ENCODE measurements at regions not wholly inside any gene's neighbourhood (a gene's known extent, or its start where the extent isn't known, plus 50 kb on each side); places are given as distances from the start of the nearest gene placed in this dataset.

- DNase-seq (ENCODE audit: low read depth, low spot score) = no peak
- Histone ChIP-seq H3K27ac (ENCODE audit: low read depth, low read length) (no peak overlapping the region), H4K20me1 (ENCODE audit: insufficient read depth) (no peaks in the 10 kb centered on the region), H3K4me3 (replicated peaks in 1 of 2; ENCODE audit: low read depth in 1 of 2, low read length in 2 of 2) (no peak overlapping the region), H3K9ac (ENCODE audit: low read length) (no peak overlapping the region), H3K9me2 (ENCODE audit: insufficient read depth) (no peaks in the 10 kb centered on the region), H2AFZ (ENCODE audit: low read depth, low read length, poor library complexity, severe bottlenecking) (no peak overlapping the region), H3K4me1 (ENCODE audit: control insufficient read depth in 1 of 2, insufficient read depth in 2 of 2, low read length in 2 of 2) (no peaks in the 10 kb centered on the region), H3K9me3 (ENCODE audit: control insufficient read depth in 1 of 2, insufficient read depth in 1 of 2, low read depth in 1 of 2, low read length in 2 of 2) (no peaks in the 10 kb centered on the region), H3K36me3 (ENCODE audit: control insufficient read depth in 1 of 2, insufficient read depth in 2 of 2, low read length in 2 of 2) (no peaks in the 10 kb centered on the region), H3K27me3 (ENCODE audit: insufficient read depth, low read length) (no peaks in the 10 kb centered on the region), H3K79me2 (ENCODE audit: insufficient read depth, low read length) (no peaks in the 10 kb centered on the region), H3K4me2 (ENCODE audit: low read length) (no peak overlapping the region)
- intact Hi-C loops (cut with micrococcal nuclease) = no loop called here
- CTCF ChIA-PET = no interaction called here
- RAD21 ChIA-PET (ENCODE audit: low non-redundant PET in 1 of 2, low total read pairs in 2 of 2, uncharacterized antibody in 2 of 2, unreplicated experiment in 2 of 2) = no interaction called here
- no peak for ATAC-seq
- TF ChIP-seq EZH2phosphoT487 (IDR thresholded peaks at IDR 0.05; ENCODE audit: borderline replicate concordance) (no peak), SRF (IDR thresholded peaks at IDR 0.05; ENCODE audit: low read depth) (no peak), CBX3 (IDR thresholded peaks at IDR 0.05; ENCODE audit: low read depth) (no peak), SP1 (IDR thresholded peaks at IDR 0.05; ENCODE audit: low read depth) (no peak), CTCF (IDR thresholded peaks at IDR 0.05 in 2 of 3, conservative IDR thresholded peaks at IDR 0.05 in 1 of 3; ENCODE audit: borderline replicate concordance in 1 of 3, insufficient read depth in 1 of 3, low read depth in 2 of 3, low read length in 2 of 3) (no peak), ZFX (IDR thresholded peaks at IDR 0.05) (no peak)
- POLR2A ChIA-PET = no interaction called here
- no TSS peak for BruUV-seq (replicated peaks)
Observed at GRCh38 chr7:13651167-13651566, 338.3 kb downstream of the ETV1 start.

GRCh38 chr7:13656330-13656729 lies 333.1 kb downstream of the ETV1 start:
- POLR2A ChIA-PET = no interaction called here
- H2AFZ ChIP-seq (ENCODE audit: low read depth, low read length, poor library complexity, severe bottlenecking) = no peak overlapping the region
- DNase-seq (ENCODE audit: low read depth, low spot score) (no peak), ATAC-seq (no peak)
- no peaks in the 10 kb centered on the region for H3K9me3 ChIP-seq (ENCODE audit: control insufficient read depth in 1 of 2, insufficient read depth in 1 of 2, low read depth in 1 of 2, low read length in 2 of 2)
- no TSS peak for BruUV-seq (replicated peaks)
- intact Hi-C loops (cut with micrococcal nuclease) = no loop called here
- H3K27ac ChIP-seq (ENCODE audit: low read depth, low read length) = no peak overlapping the region
- H3K9me2 ChIP-seq (ENCODE audit: insufficient read depth) = no peaks in the 10 kb centered on the region
- no peaks in the 10 kb centered on the region for H3K36me3 ChIP-seq (ENCODE audit: control insufficient read depth in 1 of 2, insufficient read depth in 2 of 2, low read length in 2 of 2)
- no peaks in the 10 kb centered on the region for H3K27me3 ChIP-seq (ENCODE audit: insufficient read depth, low read length)
- H3K4me3 ChIP-seq (replicated peaks in 1 of 2; ENCODE audit: low read depth in 1 of 2, low read length in 2 of 2) = no peak overlapping the region
- no peak overlapping the region for H3K9ac ChIP-seq (ENCODE audit: low read length)
- no peaks in the 10 kb centered on the region for H3K79me2 ChIP-seq (ENCODE audit: insufficient read depth, low read length)
- no peak for TF ChIP-seq REST (IDR thresholded peaks at IDR 0.05; ENCODE audit: low read depth)
- TF ChIP-seq CTCF (IDR thresholded peaks at IDR 0.05 in 2 of 3, conservative IDR thresholded peaks at IDR 0.05 in 1 of 3; ENCODE audit: borderline replicate concordance in 1 of 3, insufficient read depth in 1 of 3, low read depth in 2 of 3, low read length in 2 of 3) = no peak
- no peaks in the 10 kb centered on the region for H4K20me1 ChIP-seq (ENCODE audit: insufficient read depth)
- RAD21 ChIA-PET (ENCODE audit: low non-redundant PET in 1 of 2, low total read pairs in 2 of 2, uncharacterized antibody in 2 of 2, unreplicated experiment in 2 of 2) = no interaction called here
- no peak overlapping the region for H3K4me2 ChIP-seq (ENCODE audit: low read length)
- no peaks in the 10 kb centered on the region for H3K4me1 ChIP-seq (ENCODE audit: control insufficient read depth in 1 of 2, insufficient read depth in 2 of 2, low read length in 2 of 2)
- CTCF ChIA-PET = no interaction called here

Measured in HCT116 (cell line).